Left lung (tissue), 4 donors: ENCODE measurements at regions not wholly inside any gene's neighbourhood (a gene's known extent, or its start where the extent isn't known, plus 50 kb on each side); places are given as distances from the start of the nearest gene placed in this dataset.

ENCODE experiments used
- ATAC-seq: fragments of 200-7000 bp; cut with Tn5 transposase; one replicate; pipeline ENCODE4 v1.9.1; 2020; ENCODE audit warnings: moderate library complexity
- DNase-seq, 4 donors: peaks; one replicate each; pipeline ENCODE4 v3.0.0-alpha.2; 2013 to 2020
- H3K27ac ChIP-seq, 2 donors: fragments of 200-600 bp; sonication (generic) in 1 of 2; one replicate each; pipeline versions ENCODE4 v1.5.0 to v1.8.0; 2020 to 2021
- H3K27me3 ChIP-seq, 2 donors: fragments of 200-600 bp; sonication (generic) in 1 of 2; one replicate each; pipeline versions ENCODE4 v1.5.0 to v1.8.0; 2020 to 2021
- H3K36me3 ChIP-seq, 2 donors: fragments of 200-600 bp; sonication (generic) in 1 of 2; one replicate each; pipeline versions ENCODE4 v1.5.0 to v1.8.0; 2020 to 2021
- H3K4me1 ChIP-seq, 2 donors: fragments of 200-600 bp; one replicate each; pipeline ENCODE4 v1.8.0; 2021
- H3K4me3 ChIP-seq, 2 donors: fragments of 200-600 bp; sonication (generic) in 1 of 2; one replicate each; pipeline versions ENCODE4 v1.5.0 to v1.8.0; 2020 to 2021; ENCODE audit warnings: mild to moderate bottlenecking in 1 of 2
- H3K9me3 ChIP-seq, 2 donors: fragments of 200-600 bp; sonication (generic) in 1 of 2; one replicate each; pipeline versions ENCODE4 v1.5.0 to v1.8.0; 2020 to 2021
- intact Hi-C, 2 donors: fragments of 100-400 bp; cut with DNase I; formaldehyde crosslinking; loops; one replicate each; pipeline versions ENCODE4 v1.11.2 to v1.14.2; 2022
- TF ChIP-seq, protein P1 (sequence below), 2 donors: fragments of 200-600 bp; sonication (generic) in 1 of 2; IDR thresholded peaks; one replicate each; pipeline versions ENCODE4 v1.5.0 to v1.8.0; 2021; ENCODE audit warnings: antibody characterized with exemption in 2 of 2
- donor health status: DM: no; HTN: yes; CAD: no.
- donor health status: DM: no; HTN: no; CAD: no.

DNA sequence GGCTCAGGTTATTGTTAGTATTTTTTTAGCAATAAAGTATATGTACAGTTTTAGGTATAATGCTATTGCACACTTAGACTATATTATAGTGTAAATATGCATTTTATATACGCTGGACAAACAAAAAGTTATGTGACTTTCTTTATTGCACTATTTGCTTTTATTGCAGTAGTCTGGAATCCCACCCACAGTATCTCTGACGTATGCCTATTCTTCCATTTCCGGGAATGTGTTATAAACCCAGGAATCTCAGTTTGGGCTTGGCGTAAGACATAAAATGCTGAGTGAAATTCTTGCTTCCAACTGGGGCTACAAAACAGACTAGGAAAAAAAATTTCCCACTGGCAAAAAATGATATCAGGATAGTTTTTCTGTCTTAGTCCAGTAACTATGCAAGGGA is 119.1 kb downstream of the HTR1A start:
- Histone ChIP-seq H3K9me3 (no peaks in the 10 kb centered on the region), H3K36me3 (no peaks in the 10 kb centered on the region), H3K27ac (no peak overlapping the region), H3K27me3 (no peaks in the 10 kb centered on the region), H3K4me3 (no peak overlapping the region), H3K4me1 (no peaks in the 10 kb centered on the region)
- intact Hi-C loops = no loop called here
- TF ChIP-seq, protein P1, sequence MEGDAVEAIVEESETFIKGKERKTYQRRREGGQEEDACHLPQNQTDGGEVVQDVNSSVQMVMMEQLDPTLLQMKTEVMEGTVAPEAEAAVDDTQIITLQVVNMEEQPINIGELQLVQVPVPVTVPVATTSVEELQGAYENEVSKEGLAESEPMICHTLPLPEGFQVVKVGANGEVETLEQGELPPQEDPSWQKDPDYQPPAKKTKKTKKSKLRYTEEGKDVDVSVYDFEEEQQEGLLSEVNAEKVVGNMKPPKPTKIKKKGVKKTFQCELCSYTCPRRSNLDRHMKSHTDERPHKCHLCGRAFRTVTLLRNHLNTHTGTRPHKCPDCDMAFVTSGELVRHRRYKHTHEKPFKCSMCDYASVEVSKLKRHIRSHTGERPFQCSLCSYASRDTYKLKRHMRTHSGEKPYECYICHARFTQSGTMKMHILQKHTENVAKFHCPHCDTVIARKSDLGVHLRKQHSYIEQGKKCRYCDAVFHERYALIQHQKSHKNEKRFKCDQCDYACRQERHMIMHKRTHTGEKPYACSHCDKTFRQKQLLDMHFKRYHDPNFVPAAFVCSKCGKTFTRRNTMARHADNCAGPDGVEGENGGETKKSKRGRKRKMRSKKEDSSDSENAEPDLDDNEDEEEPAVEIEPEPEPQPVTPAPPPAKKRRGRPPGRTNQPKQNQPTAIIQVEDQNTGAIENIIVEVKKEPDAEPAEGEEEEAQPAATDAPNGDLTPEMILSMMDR (IDR thresholded peaks at IDR 0.05) = no peak
- DNase-seq = no peak
- no peak for ATAC-seq

DNA sequence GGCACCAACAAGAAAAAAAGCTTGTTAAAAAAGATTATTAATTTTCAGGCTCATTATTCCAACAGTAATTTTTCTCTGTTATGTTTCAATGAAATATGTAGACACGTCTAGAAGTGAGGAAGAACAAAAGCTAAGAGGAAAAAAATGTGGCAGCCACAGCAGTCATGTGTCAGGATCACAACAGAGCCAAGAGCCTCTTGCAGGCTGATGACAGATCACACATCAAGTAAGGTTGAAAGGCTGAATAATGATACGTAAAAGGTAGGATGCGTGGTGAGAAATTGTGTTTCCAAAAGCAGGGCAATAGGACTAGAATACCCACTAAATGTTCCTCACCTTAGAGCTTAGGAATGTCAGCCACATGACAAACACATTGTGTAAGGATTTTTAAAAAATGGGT is 124.8 kb downstream of the HTR1A start:
- ATAC-seq = no peak
- intact Hi-C loops = no loop called here
- Histone ChIP-seq H3K9me3 (no peaks in the 10 kb centered on the region), H3K27me3 (no peaks in the 10 kb centered on the region), H3K4me3 (no peak overlapping the region), H3K4me1 (no peaks in the 10 kb centered on the region), H3K27ac (no peak overlapping the region), H3K36me3 (no peaks in the 10 kb centered on the region)
- no peak for DNase-seq
- TF ChIP-seq, protein P1 (IDR thresholded peaks at IDR 0.05) = no peak

DNA sequence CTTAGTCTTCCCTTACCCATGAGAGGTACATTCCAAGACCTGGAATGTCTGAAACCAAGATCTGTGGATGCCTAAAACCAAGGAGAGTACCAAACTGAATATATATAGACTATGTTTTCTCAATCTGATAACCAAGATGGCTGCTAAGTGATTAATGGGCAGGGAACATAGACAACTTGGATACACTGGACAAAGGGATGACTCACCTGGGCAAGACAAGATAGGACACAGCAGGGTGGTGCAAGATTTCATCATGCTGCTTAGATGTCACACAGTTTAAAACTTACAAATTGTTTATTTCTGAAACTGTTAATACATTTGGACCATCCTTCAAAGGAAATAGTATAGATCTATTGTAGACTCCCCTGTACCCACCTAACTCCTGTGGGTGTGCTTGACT is 130.9 kb downstream of the HTR1A start:
- Histone ChIP-seq H3K27ac (no peak overlapping the region), H3K4me1 (no peaks in the 10 kb centered on the region), H3K27me3 (no peaks in the 10 kb centered on the region), H3K36me3 (no peaks in the 10 kb centered on the region), H3K9me3 (no peaks in the 10 kb centered on the region), H3K4me3 (no peak overlapping the region)
- ATAC-seq = no peak
- intact Hi-C loops = no loop called here
- DNase-seq = no peak
- TF ChIP-seq, protein P1 (IDR thresholded peaks at IDR 0.05) = no peak

DNA sequence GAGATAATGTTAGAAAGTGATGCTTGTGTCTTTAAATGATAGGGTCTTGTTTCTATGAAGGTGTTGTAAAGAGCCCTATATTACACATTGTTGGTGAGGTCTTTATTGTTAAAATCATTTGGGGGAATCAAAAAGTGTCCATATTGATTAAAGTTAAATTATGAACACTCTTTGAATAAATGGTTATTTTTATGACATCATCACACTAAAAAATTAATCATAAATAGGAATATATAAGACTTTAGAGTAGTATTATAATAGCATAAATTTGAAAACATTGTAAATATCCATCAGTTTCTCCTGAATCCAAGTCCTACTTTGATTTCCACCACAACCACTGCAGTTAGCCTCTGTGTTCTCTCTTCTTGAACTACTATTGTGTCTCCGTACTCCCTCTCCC is 136.3 kb downstream of the HTR1A start:
- no peaks in the 10 kb centered on the region for H3K36me3 ChIP-seq
- TF ChIP-seq, protein P1 (IDR thresholded peaks at IDR 0.05) = no peak
- intact Hi-C loops = no loop called here

DNA sequence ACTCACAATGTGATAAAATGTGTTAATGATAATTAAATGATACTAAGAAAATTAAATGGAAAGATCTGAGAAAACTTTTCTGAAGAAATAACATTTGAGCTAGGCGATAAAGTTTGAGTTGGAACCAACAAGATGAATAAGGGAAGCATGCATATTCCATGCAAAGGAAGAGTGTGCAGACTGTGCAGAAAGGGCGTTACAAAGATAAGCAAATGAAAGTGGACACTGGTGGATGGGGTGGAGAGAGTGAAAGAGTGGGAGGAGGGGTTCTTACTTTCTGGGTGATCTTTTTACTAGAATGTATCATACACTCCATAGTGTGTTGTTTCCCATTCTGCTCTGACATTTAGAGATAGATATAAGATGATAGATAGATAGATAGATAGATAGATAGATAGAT is 138.7 kb downstream of the HTR1A start:
- no peaks in the 10 kb centered on the region for H3K9me3 ChIP-seq
- H3K27me3 ChIP-seq = no peaks in the 10 kb centered on the region
- TF ChIP-seq, protein P1 (IDR thresholded peaks at IDR 0.05) = no peak
- H3K4me1 ChIP-seq = no peaks in the 10 kb centered on the region
- ATAC-seq (no peak), DNase-seq (no peak)
- H3K36me3 ChIP-seq = no peaks in the 10 kb centered on the region
- intact Hi-C loops = no loop called here
- H3K27ac ChIP-seq = no peak overlapping the region
- no peak overlapping the region for H3K4me3 ChIP-seq

More for the DNA sequence above, 136.3 kb downstream of the HTR1A start:
- Histone ChIP-seq H3K4me3 (no peak overlapping the region), H3K9me3 (no peaks in the 10 kb centered on the region), H3K4me1 (no peaks in the 10 kb centered on the region), H3K27ac (no peak overlapping the region), H3K27me3 (no peaks in the 10 kb centered on the region)
- DNase-seq (no peak), ATAC-seq (no peak)
